PC-3 (cell line): ENCODE measurements at regions not wholly inside any gene's neighbourhood (a gene's known extent, or its start where the extent isn't known, plus 50 kb on each side); places are given as distances from the start of the nearest gene placed in this dataset.

Source experiments
- ATAC-seq: fragments of 200-7000 bp; cut with Tn5 transposase; 2 replicates; pipeline ENCODE4 v1.9.1; 2020; ENCODE audit warnings: mild to moderate bottlenecking, moderate library complexity
- BruUV-seq: library from RNA; stranded (reverse); fragments of 400-500 nt; replicated peaks from 2 replicates; lab custom pipeline; 2021; lab: Mats Ljungman, UMichigan
- CTCF ChIA-PET: fragments of 300-600 bp; sonication (Branson Sonifier 250); formaldehyde crosslinking; loops from one replicate; lab custom pipeline; 2022; ENCODE audit warnings: antibody characterized with exemption; lab: Charles Lee
- POLR2A ChIA-PET: fragments of 300-600 bp; sonication (Branson Sonifier 250); formaldehyde crosslinking; loops from one replicate; lab custom pipeline; 2022; ENCODE audit warnings: antibody characterized with exemption; ENCODE audit not compliant: unreplicated experiment; lab: Charles Lee
- DNase-seq: peaks from one replicate; pipeline ENCODE4 v3.0.0-alpha.2; 2015
- H2AFZ ChIP-seq: fragments of 300-600 bp; sonication (generic); 2 replicates; pipeline ENCODE4 v1.6.0; 2016; ENCODE audit warnings: antibody characterized with exemption, low read length
- H3F3A ChIP-seq: fragments of 300-600 bp; sonication (generic); one replicate; pipeline ENCODE4 v1.6.0; 2017; ENCODE audit warnings: antibody characterized with exemption, low read length, control low read depth, mild to moderate bottlenecking; ENCODE audit not compliant: unreplicated experiment
- H3K27ac ChIP-seq: fragments of 300-600 bp; sonication (generic); 2 replicates; pipeline ENCODE4 v1.5.1; 2016; ENCODE audit warnings: mild to moderate bottlenecking, low read length
- H3K27me3 ChIP-seq: fragments of 300-600 bp; sonication (generic); 2 replicates; pipeline ENCODE4 v1.6.1; 2016; ENCODE audit warnings: low read length, mixed read lengths
- H3K36me3 ChIP-seq: fragments of 300-600 bp; sonication (generic); 2 replicates; pipeline ENCODE4 v1.6.1; 2016; ENCODE audit warnings: low read depth, mixed run types, low read length, mixed read lengths
- H3K4me1 ChIP-seq: fragments of 300-600 bp; sonication (generic); 2 replicates; pipeline ENCODE4 v1.5.1; 2016; ENCODE audit warnings: low read length; ENCODE audit not compliant: insufficient read depth
- H3K4me2 ChIP-seq: fragments of 300-600 bp; sonication (generic); 2 replicates; pipeline ENCODE4 v1.6.0; 2016; ENCODE audit warnings: low read length
- H3K4me3 ChIP-seq: fragments of 300-600 bp; sonication (generic); 2 replicates; pipeline ENCODE4 v1.5.1; 2016; ENCODE audit warnings: mild to moderate bottlenecking, low read length, mixed read lengths
- H3K79me2 ChIP-seq: fragments of 300-600 bp; sonication (generic); 2 replicates; pipeline ENCODE4 v1.6.1; 2017; ENCODE audit warnings: low read length, mixed read lengths
- H3K9ac ChIP-seq: fragments of 300-600 bp; sonication (generic); 2 replicates; pipeline ENCODE4 v1.6.0; 2016; ENCODE audit warnings: mild to moderate bottlenecking, low read length
- H3K9me2 ChIP-seq: fragments of 300-600 bp; sonication (generic); replicated peaks from 2 replicates; pipeline ENCODE4 v1.6.1; 2016; ENCODE audit warnings: mixed run types, low read length, mixed read lengths
- H3K9me3 ChIP-seq: fragments of 300-600 bp; sonication (generic); 2 replicates; pipeline ENCODE4 v1.6.1; 2016; ENCODE audit warnings: low read length, mixed read lengths
- H4K20me1 ChIP-seq: fragments of 300-600 bp; sonication (generic); 2 replicates; pipeline ENCODE4 v1.6.1; 2016; ENCODE audit warnings: low read length, mixed read lengths
- EZH2 ChIP-seq: fragments of 300-600 bp; sonication (generic); IDR thresholded peaks from one replicate; pipeline ENCODE4 v1.6.1; 2017; ENCODE audit warnings: antibody characterized with exemption, mild to moderate bottlenecking, low read length; ENCODE audit not compliant: unreplicated experiment
- EZH2phosphoT487 ChIP-seq: fragments of 300-600 bp; sonication (generic); IDR thresholded peaks from 2 replicates; pipeline ENCODE4 v1.6.1; 2018; ENCODE audit warnings: mild to moderate bottlenecking, antibody characterized with exemption, low read length, borderline replicate concordance
- intact Hi-C: fragments of 100-400 bp; cut with micrococcal nuclease; formaldehyde crosslinking; loops from 2 replicates; pipeline ENCODE4 v1.9.0; 2023
- TF ChIP-seq, protein P1 (sequence below): fragments of 300-600 bp; sonication (generic); conservative IDR thresholded peaks from 2 replicates; pipeline ENCODE4 v1.5.1; 2017; ENCODE audit warnings: antibody characterized with exemption, low read depth, mild to moderate bottlenecking, low read length

DNA sequence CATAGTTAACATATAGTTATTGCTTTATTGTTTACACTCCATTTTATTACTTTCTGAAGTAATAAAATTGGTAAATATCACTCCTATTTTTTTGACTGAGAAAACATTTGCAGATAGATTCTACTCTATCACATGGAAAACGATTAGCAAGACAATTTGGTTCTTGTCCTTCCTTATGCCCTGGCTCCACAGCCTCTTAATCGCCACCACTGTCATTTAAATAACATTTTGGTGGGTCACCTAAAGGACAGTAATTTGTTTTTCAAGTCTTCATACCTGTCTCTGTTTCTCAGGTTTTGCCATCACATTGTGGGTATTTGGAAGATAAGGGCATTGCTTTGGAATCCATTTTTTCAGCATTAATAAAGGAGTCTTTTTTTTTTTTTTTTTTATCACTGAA lies 521.5 kb upstream of the IRAK1BP1 start:
- no peak overlapping the region for H3K9ac ChIP-seq
- TF ChIP-seq EZH2phosphoT487 (no peak), EZH2 (no peak)
- TF ChIP-seq, protein P1, sequence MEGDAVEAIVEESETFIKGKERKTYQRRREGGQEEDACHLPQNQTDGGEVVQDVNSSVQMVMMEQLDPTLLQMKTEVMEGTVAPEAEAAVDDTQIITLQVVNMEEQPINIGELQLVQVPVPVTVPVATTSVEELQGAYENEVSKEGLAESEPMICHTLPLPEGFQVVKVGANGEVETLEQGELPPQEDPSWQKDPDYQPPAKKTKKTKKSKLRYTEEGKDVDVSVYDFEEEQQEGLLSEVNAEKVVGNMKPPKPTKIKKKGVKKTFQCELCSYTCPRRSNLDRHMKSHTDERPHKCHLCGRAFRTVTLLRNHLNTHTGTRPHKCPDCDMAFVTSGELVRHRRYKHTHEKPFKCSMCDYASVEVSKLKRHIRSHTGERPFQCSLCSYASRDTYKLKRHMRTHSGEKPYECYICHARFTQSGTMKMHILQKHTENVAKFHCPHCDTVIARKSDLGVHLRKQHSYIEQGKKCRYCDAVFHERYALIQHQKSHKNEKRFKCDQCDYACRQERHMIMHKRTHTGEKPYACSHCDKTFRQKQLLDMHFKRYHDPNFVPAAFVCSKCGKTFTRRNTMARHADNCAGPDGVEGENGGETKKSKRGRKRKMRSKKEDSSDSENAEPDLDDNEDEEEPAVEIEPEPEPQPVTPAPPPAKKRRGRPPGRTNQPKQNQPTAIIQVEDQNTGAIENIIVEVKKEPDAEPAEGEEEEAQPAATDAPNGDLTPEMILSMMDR, result no peak
- H2AFZ ChIP-seq, result no peak overlapping the region
- intact Hi-C loops, result no loop called here
- no peaks in the 10 kb centered on the region for H3K9me2 ChIP-seq
- ChIA-PET CTCF (no interaction called here), POLR2A (no interaction called here)
- ATAC-seq, result no peak
- no peaks in the 10 kb centered on the region for H3K79me2 ChIP-seq
- H4K20me1 ChIP-seq, result no peaks in the 10 kb centered on the region
- H3K9me3 ChIP-seq, result no peaks in the 10 kb centered on the region
- H3F3A ChIP-seq, result no peaks in the 10 kb centered on the region
- no peaks in the 10 kb centered on the region for H3K36me3 ChIP-seq
- no peaks in the 10 kb centered on the region for H3K4me1 ChIP-seq
- H3K4me3 ChIP-seq, result no peak overlapping the region
- no TSS peak for BruUV-seq
- peak; percentile 1 for DNase-seq
- H3K27me3 ChIP-seq, result no peaks in the 10 kb centered on the region
- no peak overlapping the region for H3K27ac ChIP-seq
- H3K4me2 ChIP-seq, result no peak overlapping the region

DNA sequence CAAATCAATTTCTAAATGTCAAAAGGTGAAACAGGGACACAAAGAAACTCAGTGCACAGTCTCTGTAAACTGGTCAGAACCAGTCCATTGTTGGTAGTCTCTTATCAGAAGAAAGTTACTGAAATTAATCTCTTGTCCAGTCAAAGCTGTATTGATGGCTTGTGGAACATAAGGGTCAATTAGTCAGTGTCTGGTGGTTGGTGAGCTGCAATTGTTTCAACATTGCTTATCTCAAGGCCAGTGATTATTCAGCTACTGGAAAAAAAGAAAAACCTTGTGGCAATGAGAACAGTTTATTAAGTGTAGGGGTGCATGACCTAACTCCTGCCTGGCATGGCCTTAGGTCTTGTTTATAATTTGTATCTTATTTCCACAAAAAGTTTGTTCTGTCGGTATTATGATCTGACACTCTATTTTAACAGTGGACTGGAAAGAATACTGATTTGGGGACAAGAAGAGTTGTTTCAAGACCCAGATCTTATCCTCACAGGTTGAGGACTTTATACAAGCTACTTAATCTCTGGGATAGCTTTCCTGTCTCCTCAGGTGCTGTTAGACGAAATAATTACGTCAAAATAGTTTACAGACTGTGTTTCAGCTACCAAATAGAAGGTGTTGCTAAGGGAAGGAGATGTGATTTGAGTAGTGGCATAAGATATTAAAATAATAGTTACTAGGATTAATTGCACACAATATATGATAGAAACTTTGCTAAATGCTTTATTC lies 520.0 kb upstream of the IRAK1BP1 start:
- Histone ChIP-seq H3K27me3 (no peaks in the 10 kb centered on the region), H3K9me2 (no peaks in the 10 kb centered on the region), H3K9me3 (no peaks in the 10 kb centered on the region), H3K4me3 (no peak overlapping the region), H2AFZ (no peak overlapping the region), H3K9ac (no peak overlapping the region), H3K36me3 (no peaks in the 10 kb centered on the region), H3K4me2 (no peak overlapping the region), H3K27ac (no peak overlapping the region), H3F3A (no peaks in the 10 kb centered on the region), H3K79me2 (no peaks in the 10 kb centered on the region), H3K4me1 (no peaks in the 10 kb centered on the region), H4K20me1 (no peaks in the 10 kb centered on the region)
- POLR2A ChIA-PET, result no interaction called here
- DNase-seq (no peak), ATAC-seq (no peak)
- no peak for TF ChIP-seq EZH2phosphoT487
- no peak for TF ChIP-seq EZH2
- TF ChIP-seq, protein P1, result no peak
- intact Hi-C loops, result no loop called here
- BruUV-seq, result no TSS peak
- CTCF ChIA-PET, result no interaction called here

GRCh38 chr6:78353040-78353439 lies 514.3 kb upstream of the IRAK1BP1 start:
- no peak overlapping the region for H3K4me3 ChIP-seq
- ChIA-PET POLR2A (no interaction called here), CTCF (no interaction called here)
- H3K27me3 ChIP-seq, result no peaks in the 10 kb centered on the region
- no peaks in the 10 kb centered on the region for H4K20me1 ChIP-seq
- H3K79me2 ChIP-seq, result no peaks in the 10 kb centered on the region
- intact Hi-C loops, result no loop called here
- no peak overlapping the region for H3K4me2 ChIP-seq
- H3K9me2 ChIP-seq, result no peaks in the 10 kb centered on the region
- no peak overlapping the region for H3K27ac ChIP-seq
- H3K9me3 ChIP-seq, result no peaks in the 10 kb centered on the region
- no peak for TF ChIP-seq EZH2
- TF ChIP-seq EZH2phosphoT487, result no peak
- TF ChIP-seq, protein P1, result no peak
- H3F3A ChIP-seq, result no peaks in the 10 kb centered on the region
- H3K4me1 ChIP-seq, result no peaks in the 10 kb centered on the region
- DNase-seq, result no peak
- H3K36me3 ChIP-seq, result no peaks in the 10 kb centered on the region
- ATAC-seq, result no peak
- no peak overlapping the region for H2AFZ ChIP-seq
- no TSS peak for BruUV-seq
- H3K9ac ChIP-seq, result no peak overlapping the region
